GM18499 (cell line): ENCODE measurements at regions not wholly inside any gene's neighbourhood (a gene's known extent, or its start where the extent isn't known, plus 50 kb on each side); places are given as distances from the start of the nearest gene placed in this dataset.
"Not testable (repeated sequence)": the region's sequence is repeated elsewhere in the genome, so short reads cannot be mapped to it uniquely, and the experiment has no call there.

Experiments used
- ATAC-seq: cut with Tn5 transposase; IDR thresholded peaks from one replicate; pipeline ENCODE4 v1.9.1; 2021; ENCODE audit warnings: moderate number of reproducible peaks; ENCODE audit not compliant: insufficient read depth, unreplicated experiment

- ATAC-seq, result no peak
These were observed 125.3 kb upstream of the IL15 start for GRCh38 chr4:141511055-141511454.

DNA sequence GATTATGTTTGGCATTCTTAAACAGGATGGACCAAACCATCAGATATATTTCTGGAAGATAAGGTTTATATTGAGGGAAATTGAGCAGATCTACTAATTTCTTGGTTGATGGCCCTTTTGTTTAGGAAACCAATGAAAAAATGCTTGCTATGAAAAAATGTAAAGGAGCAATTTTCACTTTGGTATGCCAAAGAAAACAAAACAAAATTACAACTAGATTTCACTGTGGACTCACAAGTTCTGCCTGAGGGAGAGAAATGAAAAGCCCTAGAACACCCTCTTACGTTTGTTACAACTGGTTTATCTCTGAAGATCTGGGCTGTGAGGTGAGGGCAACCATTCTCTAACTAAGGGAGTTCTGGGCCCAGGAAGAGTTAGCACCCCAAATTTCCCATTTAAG lies 122.5 kb upstream of the IL15 start:
- no peak for ATAC-seq

DNA sequence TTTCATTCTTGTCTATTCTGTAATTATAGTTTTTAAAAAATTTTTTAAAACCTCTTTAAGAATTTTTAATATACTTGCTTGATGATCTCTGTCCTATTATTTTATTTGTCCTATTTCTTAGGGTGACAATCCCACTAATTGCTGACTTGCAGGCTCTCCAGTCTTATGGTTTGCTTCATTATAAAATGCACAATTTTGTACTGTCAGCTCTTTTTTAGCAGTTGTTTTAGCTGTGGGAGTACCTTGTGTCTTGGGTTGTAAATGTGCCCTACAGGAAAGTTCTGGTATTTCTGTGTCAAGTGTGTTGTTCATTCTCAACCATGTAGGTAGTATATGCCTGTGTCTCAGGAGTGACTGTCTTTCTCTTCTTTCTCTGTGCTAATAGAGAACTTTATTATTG lies 118.2 kb upstream of the IL15 start:
- ATAC-seq, result no peak

DNA sequence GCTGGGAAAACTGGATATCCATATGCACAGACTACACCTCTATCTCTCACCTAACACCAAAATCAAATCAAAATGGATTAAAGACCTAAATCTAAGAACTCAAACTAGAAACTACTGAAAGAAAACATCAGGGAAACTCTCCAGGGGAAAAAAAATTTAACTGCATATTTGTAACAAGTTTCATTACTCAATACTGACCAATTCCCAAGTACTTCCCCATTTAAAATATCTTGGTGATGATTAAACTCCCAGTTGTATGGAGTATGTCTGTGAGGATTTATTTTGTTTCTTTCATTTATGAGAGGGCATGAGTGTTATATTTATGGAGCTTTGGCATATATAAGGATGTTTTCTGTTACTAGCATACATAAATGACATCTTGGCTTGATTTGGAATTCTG lies 112.3 kb upstream of the IL15 start:
- no peak for ATAC-seq

DNA sequence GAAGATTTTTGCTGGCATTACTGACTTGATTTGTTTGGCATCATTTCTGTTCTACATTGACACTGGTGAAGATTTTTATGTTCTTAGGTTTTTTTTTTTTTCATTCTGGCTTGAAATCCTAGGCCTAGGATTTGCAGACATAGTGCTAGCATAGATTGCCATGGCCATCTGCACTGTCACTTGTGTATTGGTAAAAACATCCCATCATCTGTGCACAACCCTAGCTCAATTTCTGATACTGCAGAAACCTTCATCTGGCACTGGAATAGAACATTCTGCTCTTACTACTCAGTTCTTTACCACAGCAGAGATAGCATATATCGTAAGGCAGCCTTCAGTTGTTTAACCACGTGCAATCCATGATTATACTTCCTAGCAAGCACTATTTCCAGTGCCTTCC lies 111.5 kb upstream of the IL15 start:
- ATAC-seq, result no peak

GRCh38 chr4:141530627-141531026 lies 105.8 kb upstream of the IL15 start:
- no peak for ATAC-seq

DNA sequence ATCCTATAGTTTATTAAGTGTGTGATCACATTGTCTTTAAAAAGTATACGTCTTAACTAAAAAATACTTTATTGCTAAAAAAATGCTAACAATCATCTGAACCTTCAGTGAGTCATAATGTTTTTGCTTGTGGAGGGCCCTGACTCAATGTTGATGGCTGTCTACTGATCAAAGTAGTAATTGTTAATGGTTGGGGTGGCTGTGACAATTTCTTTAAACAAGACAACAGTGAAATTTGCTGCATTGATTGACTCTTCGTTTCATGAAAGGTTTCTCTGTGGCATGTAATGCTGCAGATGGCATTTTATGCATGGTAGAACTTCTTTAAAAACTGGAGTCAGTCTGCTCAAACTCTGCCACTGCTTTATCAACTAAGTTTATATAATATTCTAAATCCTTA lies 101.4 kb upstream of the IL15 start:
- ATAC-seq, result no peak

GRCh38 chr4:141538001-141538400 lies 98.4 kb upstream of the IL15 start:
- ATAC-seq, result no peak

- no peak for ATAC-seq
These were observed 95.7 kb upstream of the IL15 start for GRCh38 chr4:141540643-141541042.

GRCh38 chr4:141541851-141542250 lies 94.5 kb upstream of the IL15 start:
- ATAC-seq, result no peak

DNA sequence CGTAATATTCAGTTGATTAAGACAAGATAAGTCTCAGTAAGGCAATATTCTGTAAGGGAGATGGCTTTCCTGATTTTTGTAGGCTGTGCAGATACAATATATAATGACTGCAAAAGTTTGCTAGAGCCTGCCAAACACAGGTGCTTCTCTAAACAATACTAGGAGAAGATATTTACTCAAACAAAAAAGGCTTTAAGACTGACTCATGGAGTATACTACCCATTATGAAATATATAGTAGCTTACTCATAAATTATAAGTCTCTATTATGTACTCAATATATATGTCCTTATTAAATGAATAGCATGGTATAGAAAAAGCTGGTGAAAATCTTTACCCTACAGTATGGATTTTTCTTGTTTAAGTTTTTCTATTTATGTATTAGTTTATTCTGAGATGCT lies 93.2 kb upstream of the IL15 start:
- no peak for ATAC-seq

- no peak for ATAC-seq
These were observed 92.7 kb upstream of the IL15 start for GRCh38 chr4:141543706-141544105.

DNA sequence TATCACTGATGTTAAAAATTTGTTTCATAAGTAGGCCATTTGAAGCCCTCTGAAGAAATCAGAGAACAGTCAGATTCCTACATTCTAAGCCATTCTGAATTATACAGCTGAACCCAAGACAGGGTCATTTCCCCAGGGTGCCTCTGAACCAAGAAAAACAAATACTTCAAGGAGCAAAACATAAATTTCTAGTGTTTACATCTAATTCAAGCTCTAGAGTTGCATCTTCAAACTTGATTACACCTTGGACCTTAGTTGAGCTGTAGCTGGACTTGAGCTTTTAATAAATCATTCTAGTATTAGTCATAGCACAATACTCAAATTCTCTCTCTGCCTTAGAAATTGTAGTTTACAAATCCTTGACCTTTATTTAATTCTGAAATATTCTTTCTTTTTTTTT lies 87.6 kb upstream of the IL15 start:
- no peak for ATAC-seq

DNA sequence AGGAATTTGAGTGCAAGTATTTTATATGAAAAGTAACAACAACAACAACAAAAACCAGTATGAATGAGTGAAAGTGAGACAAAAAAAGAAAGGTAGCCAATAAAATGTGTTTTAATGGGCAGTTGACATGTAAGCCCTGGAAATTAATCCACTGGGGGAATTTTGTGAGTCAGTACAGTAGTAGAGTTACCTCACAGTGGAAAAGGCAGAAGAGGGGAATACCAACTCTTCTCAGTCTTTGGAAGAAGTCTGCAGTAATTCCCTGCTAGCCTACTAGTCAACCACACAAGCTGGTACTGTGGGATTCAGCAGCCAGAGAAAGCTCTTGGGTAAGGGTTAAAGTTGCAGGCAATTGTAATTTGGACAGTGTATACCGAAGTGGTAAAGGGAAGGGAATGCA lies 76.3 kb upstream of the IL15 start:
- ATAC-seq, result no peak

DNA sequence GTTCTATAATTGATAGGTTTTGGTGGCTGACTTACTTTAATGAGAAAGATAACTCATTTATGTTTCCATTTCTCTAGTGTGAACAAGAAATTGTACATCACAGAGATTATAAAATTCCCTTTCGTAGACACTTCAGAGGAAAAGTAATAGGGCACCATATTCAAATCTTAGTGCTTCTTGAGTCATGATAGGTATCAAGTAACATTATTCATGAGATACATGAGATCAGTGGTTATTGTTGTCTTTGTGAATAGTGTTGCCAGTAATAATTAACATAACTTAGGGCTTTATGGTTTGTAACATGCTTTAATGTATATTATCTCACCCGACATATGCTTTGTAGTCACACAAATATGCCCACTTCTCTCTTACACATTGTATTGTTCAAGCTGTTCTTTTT lies 73.7 kb upstream of the IL15 start:
- no peak for ATAC-seq

GRCh38 chr4:141563723-141564122 lies 72.7 kb upstream of the IL15 start:
- no peak for ATAC-seq

DNA sequence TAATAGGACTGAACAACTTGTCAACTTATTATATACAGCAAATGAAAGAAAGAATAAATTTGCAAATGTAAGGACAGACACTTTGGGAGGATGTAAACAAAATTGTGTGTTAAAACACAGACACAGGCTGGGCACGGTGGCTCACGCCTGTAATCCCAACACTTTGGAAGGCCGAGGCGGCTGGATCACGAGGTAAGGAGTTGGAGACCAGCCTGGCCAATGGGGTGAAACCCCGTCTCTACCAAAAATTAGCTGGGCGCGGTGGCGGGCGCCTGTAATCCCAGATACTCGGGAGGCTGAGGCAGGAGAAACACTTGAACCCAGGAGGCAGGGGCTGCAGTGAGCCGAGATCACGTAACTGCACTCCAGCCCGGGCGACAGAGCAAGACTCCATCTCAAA lies 71.4 kb upstream of the IL15 start:
- ATAC-seq, result not testable (repeated sequence)

GRCh38 chr4:141565379-141566089 lies 70.8 kb upstream of the IL15 start:
- no peak for ATAC-seq

DNA sequence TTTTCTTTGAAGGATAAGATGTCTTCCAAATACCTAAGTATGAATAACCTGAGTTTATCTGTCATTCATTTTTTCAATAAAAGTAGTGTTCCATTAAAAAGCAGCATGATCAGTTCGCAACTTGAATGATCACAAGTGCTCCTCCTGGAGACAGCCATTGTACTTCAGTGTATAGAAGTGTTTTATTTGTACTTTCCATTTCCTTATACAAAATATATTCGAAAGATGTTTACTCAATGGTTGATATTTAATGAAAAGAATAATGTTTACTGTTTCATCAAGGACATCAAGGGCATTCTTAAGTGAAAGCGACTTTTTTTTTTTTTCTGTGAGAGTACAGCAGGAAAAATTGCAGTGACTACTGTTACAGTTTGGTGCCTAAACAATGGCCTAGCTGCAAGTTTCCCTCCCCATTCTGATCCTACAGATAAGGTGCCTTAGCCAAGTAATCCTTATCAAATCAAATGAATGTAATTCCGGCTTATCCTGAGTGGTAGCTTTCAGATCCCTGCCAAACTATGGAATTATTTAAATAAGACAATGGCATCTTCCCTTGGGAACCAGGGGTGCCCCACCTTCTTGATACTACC lies 69.0 kb upstream of the IL15 start:
- ATAC-seq, result no peak

- no peak for ATAC-seq
These were observed 67.2 kb upstream of the IL15 start for GRCh38 chr4:141569141-141569540.

GRCh38 chr4:141570290-141570689 lies 66.1 kb upstream of the IL15 start:
- ATAC-seq, result no peak

DNA sequence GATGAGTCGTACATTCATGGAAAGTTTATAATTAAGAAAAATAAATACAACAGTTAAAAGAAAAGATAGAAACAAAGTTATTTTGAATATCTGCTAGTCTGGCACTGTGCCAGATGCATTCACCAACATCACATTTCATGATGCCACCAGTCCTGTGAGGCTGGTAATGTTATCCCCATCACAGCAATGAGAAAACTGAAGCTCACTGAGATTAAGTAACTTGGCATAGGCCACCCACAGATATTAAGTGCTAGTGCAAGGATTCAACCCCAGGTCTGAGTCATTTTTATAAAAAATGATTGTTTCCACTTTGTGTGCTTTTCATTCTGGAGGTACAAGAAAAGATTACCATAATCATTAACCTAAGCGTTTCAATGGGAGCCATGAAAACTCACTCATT lies 65.0 kb upstream of the IL15 start:
- ATAC-seq, result no peak
